ENCODE measurements at regions not wholly inside any gene's neighbourhood (a gene's known extent, or its start where the extent isn't known, plus 50 kb on each side); places are given as distances from the start of the nearest gene placed in this dataset.

GRCh38 chr11:56916587-56916986, 72.1 kb upstream of the OR5AK2 start:
- TF ChIP-seq CTCF (IDR thresholded peaks at IDR 0.05) = no peak
- TF ChIP-seq POLR2A (IDR thresholded peaks at IDR 0.05) = no peak

Data from thyroid gland (tissue), 4 donors.